ENCODE measurements at regions not wholly inside any gene's neighbourhood (a gene's known extent, or its start where the extent isn't known, plus 50 kb on each side); places are given as distances from the start of the nearest gene placed in this dataset.
A peak's percentile ranks its signal among the peaks of the same experiment; 100 is the strongest.

GRCh38 chr11:64500176-64501013 lies 55.3 kb upstream of the SLC22A11 start (continued):
- no peak for TF ChIP-seq PCBP1 (IDR thresholded peaks at IDR 0.05; ENCODE audit: low read depth, low read length, poor library complexity, severe bottlenecking)
- TF ChIP-seq EHMT2 (IDR thresholded peaks at IDR 0.05): peak; percentile 76; the same call in 1 of the 2 replicates
- TF ChIP-seq BRF1 (IDR thresholded peaks at IDR 0.05; ENCODE audit: borderline replicate concordance, extremely low read depth, insufficient read length): no peak
- TF ChIP-seq ZBTB43 (CRISPR knock-in tag; IDR thresholded peaks at IDR 0.05): no peak
- TF ChIP-seq E2F3 (CRISPR knock-in tag; IDR thresholded peaks at IDR 0.05): no peak
- TF ChIP-seq JUND (IDR thresholded peaks at IDR 0.05; ENCODE audit: borderline replicate concordance, low read depth, low read length): no peak
- TF ChIP-seq JUND (tag; IDR thresholded peaks at IDR 0.05; ENCODE audit: borderline replicate concordance, low read depth, low read length): no peak
- TF ChIP-seq ZFP30 (CRISPR knock-in tag; IDR thresholded peaks at IDR 0.05; ENCODE audit: borderline replicate concordance): no peak
- no peak for TF ChIP-seq IRF1 (CRISPR knock-in tag; IDR thresholded peaks at IDR 0.05; ENCODE audit: borderline replicate concordance)
- no peak for TF ChIP-seq FOXP1 (CRISPR knock-in tag; IDR thresholded peaks at IDR 0.05)
- no peak for TF ChIP-seq MXD1 (CRISPR knock-in tag; IDR thresholded peaks at IDR 0.05; ENCODE audit: borderline replicate concordance, poor library complexity, severe bottlenecking)
- TF ChIP-seq ZHX1 (conservative IDR thresholded peaks at IDR 0.05; ENCODE audit: low read length): no peak
- TF ChIP-seq DPF2 (IDR thresholded peaks at IDR 0.05): no peak
- TF ChIP-seq RCOR1 (IDR thresholded peaks at IDR 0.05; ENCODE audit: borderline replicate concordance in 1 of 2, low read depth in 2 of 2, low read length in 2 of 2): no peak
- no peak for TF ChIP-seq UBTF (IDR thresholded peaks at IDR 0.05; ENCODE audit: borderline replicate concordance in 1 of 2, low read depth in 2 of 2, low read length in 2 of 2)
- no peak for TF ChIP-seq FOXJ3 (CRISPR knock-in tag; IDR thresholded peaks at IDR 0.05)
- no peak for TF ChIP-seq ZNF707 (CRISPR knock-in tag; conservative IDR thresholded peaks at IDR 0.05)
- TF ChIP-seq RFX5 (IDR thresholded peaks at IDR 0.05; ENCODE audit: low read depth, low read length): no peak
- no peak for TF ChIP-seq DDX20 (tag; IDR thresholded peaks at IDR 0.05; ENCODE audit: low read depth)
- TF ChIP-seq POLR2AphosphoS2 (IDR thresholded peaks at IDR 0.05; ENCODE audit: low read length): no peak

All from K562 (cell line).